GM23338 (cell line): ENCODE measurements at regions not wholly inside any gene's neighbourhood (a gene's known extent, or its start where the extent isn't known, plus 50 kb on each side); places are given as distances from the start of the nearest gene placed in this dataset.
A peak's percentile ranks its signal among the peaks of the same experiment; 100 is the strongest.
"Not testable (repeated sequence)": the region's sequence is repeated elsewhere in the genome, so short reads cannot be mapped to it uniquely, and the experiment has no call there.

ENCODE experiments used
- ATAC-seq: fragments of 200-7000 bp; cut with Tn5 transposase; 3 replicates; pipeline ENCODE4 v1.9.1; 2020
- DNase-seq: peaks from one replicate; pipeline ENCODE4 v3.0.0-alpha.2; 2015; ENCODE audit warnings: low spot score
- H2AFZ ChIP-seq: fragments of 200-600 bp; sonication (generic); 2 replicates; pipeline ENCODE4 v1.8.0; 2016; ENCODE audit warnings: antibody characterized with exemption, mild to moderate bottlenecking, moderate library complexity
- H3F3A ChIP-seq: fragments of 200-600 bp; sonication (generic); replicated peaks from 2 replicates; pipeline ENCODE4 v1.8.0; 2017; ENCODE audit warnings: antibody characterized with exemption, mixed run types, low read depth
- H3K27ac ChIP-seq: fragments of 200-600 bp; sonication (generic); 2 replicates; pipeline ENCODE4 v1.6.1; 2016; ENCODE audit warnings: low read depth
- H3K27me3 ChIP-seq: fragments of 200-600 bp; sonication (generic); 2 replicates; pipeline ENCODE4 v1.8.0; 2016; ENCODE audit warnings: mild to moderate bottlenecking, mixed run types, moderate library complexity; ENCODE audit not compliant: insufficient read depth
- H3K36me3 ChIP-seq: fragments of 200-600 bp; sonication (generic); 2 replicates; pipeline ENCODE4 v1.8.0; 2016; ENCODE audit warnings: mild to moderate bottlenecking; ENCODE audit not compliant: insufficient read depth
- H3K4me1 ChIP-seq: fragments of 200-600 bp; sonication (generic); 2 replicates; pipeline ENCODE4 v1.8.0; 2016; ENCODE audit warnings: mild to moderate bottlenecking, moderate library complexity; ENCODE audit not compliant: insufficient read depth
- H3K4me2 ChIP-seq: fragments of 200-600 bp; sonication (generic); 2 replicates; pipeline ENCODE4 v1.7.1; 2017; ENCODE audit warnings: mixed run types
- H3K4me3 ChIP-seq: fragments of 200-600 bp; sonication (generic); 2 replicates; pipeline ENCODE4 v1.6.1; 2016; ENCODE audit warnings: mixed run types
- H3K79me2 ChIP-seq: fragments of 200-600 bp; sonication (generic); replicated peaks from 2 replicates; pipeline ENCODE4 v1.8.0; 2017; ENCODE audit warnings: mild to moderate bottlenecking; ENCODE audit not compliant: insufficient read depth
- H3K9me2 ChIP-seq: fragments of 200-600 bp; sonication (generic); 2 replicates; pipeline ENCODE4 v1.8.0; 2017; ENCODE audit not compliant: insufficient read depth
- H4K20me1 ChIP-seq: fragments of 200-600 bp; sonication (generic); replicated peaks from 2 replicates; pipeline ENCODE4 v1.8.0; 2017; ENCODE audit warnings: mild to moderate bottlenecking; ENCODE audit not compliant: insufficient read depth
- H3K27ac Mint-ChIP-seq: 2 replicates; pipeline ENCODE4 v1.8.0; 2020; ENCODE audit warnings: inconsistent platforms, mild to moderate bottlenecking, moderate library complexity, mixed read lengths
- H3K27me3 Mint-ChIP-seq: 3 replicates; pipeline ENCODE4 v1.8.0; 2022; ENCODE audit warnings: low read depth, mild to moderate bottlenecking, moderate library complexity, mixed read lengths, inconsistent platforms; ENCODE audit not compliant: insufficient read depth, poor library complexity
- H3K36me3 Mint-ChIP-seq: 3 replicates; pipeline ENCODE4 v1.8.0; 2021; ENCODE audit warnings: low read depth, mild to moderate bottlenecking, inconsistent platforms, moderate library complexity, mixed read lengths
- H3K4me1 Mint-ChIP-seq: 3 replicates; pipeline ENCODE4 v1.8.0; 2020; ENCODE audit warnings: mild to moderate bottlenecking, inconsistent platforms, mixed read lengths
- H3K4me3 Mint-ChIP-seq: 3 replicates; pipeline ENCODE4 v1.8.0; 2021; ENCODE audit warnings: moderate library complexity, mild to moderate bottlenecking, inconsistent platforms, mixed read lengths
- H3K9me3 Mint-ChIP-seq: 3 replicates; pipeline ENCODE4 v1.8.0; 2020; ENCODE audit warnings: moderate library complexity, mild to moderate bottlenecking, inconsistent platforms, mixed read lengths
- CREB1 ChIP-seq: fragments of 250-450 bp; sonication (Bioruptor Pico); IDR thresholded peaks from 2 replicates; pipeline ENCODE4 v1.5.0; 2020; ENCODE audit warnings: low read depth, mild to moderate bottlenecking, moderate library complexity
- CTCF ChIP-seq, 2 experiments: fragments of 200-600 bp in 1 of 2; sonication (generic) in 1 of 2; conservative IDR thresholded peaks; 2 replicates each; pipeline versions ENCODE4 v1.5.1 to v1.6.1; 2016 to 2017; ENCODE audit warnings: antibody characterized with exemption in 2 of 2, low read depth in 2 of 2, mild to moderate bottlenecking in 2 of 2, moderate library complexity in 1 of 2
- EZH2 ChIP-seq: fragments of 200-600 bp; sonication (generic); IDR thresholded peaks from one replicate; pipeline ENCODE4 v1.8.0; 2017; ENCODE audit warnings: antibody characterized with exemption, mild to moderate bottlenecking, low read depth; ENCODE audit not compliant: unreplicated experiment
- EZH2phosphoT487 ChIP-seq: fragments of 200-600 bp; sonication (generic); IDR thresholded peaks from one replicate; pipeline ENCODE4 v1.8.1; 2018; ENCODE audit warnings: antibody characterized with exemption; ENCODE audit not compliant: unreplicated experiment
- JUNB ChIP-seq: IDR thresholded peaks from one replicate; pipeline ENCODE4 v1.6.1; 2016; ENCODE audit warnings: antibody characterized with exemption; ENCODE audit not compliant: unreplicated experiment
- NANOG ChIP-seq: IDR thresholded peaks from 2 replicates; pipeline ENCODE4 v1.6.1; 2016; ENCODE audit warnings: antibody characterized with exemption, borderline replicate concordance
- POLR2AphosphoS5 ChIP-seq: IDR thresholded peaks from 2 replicates; pipeline ENCODE4 v1.6.1; 2016; ENCODE audit warnings: antibody characterized with exemption, low read depth
- STAT1 ChIP-seq: IDR thresholded peaks from one replicate; pipeline ENCODE4 v1.6.1; 2016; ENCODE audit warnings: antibody characterized with exemption; ENCODE audit not compliant: unreplicated experiment
- ZNF114 ChIP-seq: fragments of 250-450 bp; sonication (Bioruptor Pico); IDR thresholded peaks from 2 replicates; pipeline ENCODE4 v1.5.0; 2020; ENCODE audit warnings: mild to moderate bottlenecking, moderate library complexity
- ZNF331 ChIP-seq: fragments of 250-450 bp; sonication (Bioruptor Pico); IDR thresholded peaks from 2 replicates; pipeline ENCODE4 v1.5.0; 2020; ENCODE audit warnings: low read depth, mild to moderate bottlenecking, moderate library complexity
- TF ChIP-seq, protein P1 (sequence below): IDR thresholded peaks from one replicate; pipeline ENCODE4 v1.6.1; 2018; ENCODE audit warnings: antibody characterized with exemption; ENCODE audit not compliant: unreplicated experiment
- TF ChIP-seq, protein P2 (sequence below): fragments of 250-450 bp; sonication (Bioruptor Pico); IDR thresholded peaks from 2 replicates; pipeline ENCODE4 v1.5.0; 2020; ENCODE audit warnings: mild to moderate bottlenecking, moderate library complexity

- H3K27ac ChIP-seq, H3K9me3 Mint-ChIP-seq, H3K27me3 Mint-ChIP-seq, H3K36me3 ChIP-seq, ATAC-seq, H3K27me3 ChIP-seq, H3K9me2 ChIP-seq, H3K4me1 ChIP-seq, DNase-seq, H3F3A ChIP-seq, H3K4me3 Mint-ChIP-seq, H3K27ac Mint-ChIP-seq, H3K79me2 ChIP-seq, H4K20me1 ChIP-seq, H3K4me2 ChIP-seq, H3K4me1 Mint-ChIP-seq, H3K4me3 ChIP-seq, H3K36me3 Mint-ChIP-seq: not testable (repeated sequence)
- peak overlapping the region; percentile 56; the same call in 1 of the 2 replicates for H2AFZ ChIP-seq
Observed at GRCh38 chr2:7441841-7442240, 524.6 kb downstream of the RNF144A start.

GRCh38 chr2:7444626-7445025 lies 527.4 kb downstream of the RNF144A start:
- Histone ChIP-seq H3K4me3 (no peak overlapping the region), H3K36me3 (no peaks in the 10 kb centered on the region), H3K79me2 (no peaks in the 10 kb centered on the region), H3K4me1 (peaks cover 18% of the 10 kb centered on the region), H2AFZ (no peak overlapping the region), H3F3A (no peaks in the 10 kb centered on the region), H3K27me3 (no peaks in the 10 kb centered on the region), H3K4me2 (no peak overlapping the region), H3K27ac (no peak overlapping the region), H4K20me1 (no peaks in the 10 kb centered on the region), H3K9me2 (peaks cover 3% of the 10 kb centered on the region; the same call in 1 of the 2 replicates)
- ATAC-seq: no peak
- peaks cover 14% of the 10 kb centered on the region for H3K4me1 Mint-ChIP-seq
- no peak for DNase-seq
- peaks cover 5% of the 10 kb centered on the region for H3K27me3 Mint-ChIP-seq
- no peaks in the 10 kb centered on the region for H3K36me3 Mint-ChIP-seq
- H3K9me3 Mint-ChIP-seq: no peaks in the 10 kb centered on the region; the same call in 2 of the 3 replicates
- H3K4me3 Mint-ChIP-seq: no peak overlapping the region
- no peak overlapping the region for H3K27ac Mint-ChIP-seq
- TF ChIP-seq, protein P1, sequence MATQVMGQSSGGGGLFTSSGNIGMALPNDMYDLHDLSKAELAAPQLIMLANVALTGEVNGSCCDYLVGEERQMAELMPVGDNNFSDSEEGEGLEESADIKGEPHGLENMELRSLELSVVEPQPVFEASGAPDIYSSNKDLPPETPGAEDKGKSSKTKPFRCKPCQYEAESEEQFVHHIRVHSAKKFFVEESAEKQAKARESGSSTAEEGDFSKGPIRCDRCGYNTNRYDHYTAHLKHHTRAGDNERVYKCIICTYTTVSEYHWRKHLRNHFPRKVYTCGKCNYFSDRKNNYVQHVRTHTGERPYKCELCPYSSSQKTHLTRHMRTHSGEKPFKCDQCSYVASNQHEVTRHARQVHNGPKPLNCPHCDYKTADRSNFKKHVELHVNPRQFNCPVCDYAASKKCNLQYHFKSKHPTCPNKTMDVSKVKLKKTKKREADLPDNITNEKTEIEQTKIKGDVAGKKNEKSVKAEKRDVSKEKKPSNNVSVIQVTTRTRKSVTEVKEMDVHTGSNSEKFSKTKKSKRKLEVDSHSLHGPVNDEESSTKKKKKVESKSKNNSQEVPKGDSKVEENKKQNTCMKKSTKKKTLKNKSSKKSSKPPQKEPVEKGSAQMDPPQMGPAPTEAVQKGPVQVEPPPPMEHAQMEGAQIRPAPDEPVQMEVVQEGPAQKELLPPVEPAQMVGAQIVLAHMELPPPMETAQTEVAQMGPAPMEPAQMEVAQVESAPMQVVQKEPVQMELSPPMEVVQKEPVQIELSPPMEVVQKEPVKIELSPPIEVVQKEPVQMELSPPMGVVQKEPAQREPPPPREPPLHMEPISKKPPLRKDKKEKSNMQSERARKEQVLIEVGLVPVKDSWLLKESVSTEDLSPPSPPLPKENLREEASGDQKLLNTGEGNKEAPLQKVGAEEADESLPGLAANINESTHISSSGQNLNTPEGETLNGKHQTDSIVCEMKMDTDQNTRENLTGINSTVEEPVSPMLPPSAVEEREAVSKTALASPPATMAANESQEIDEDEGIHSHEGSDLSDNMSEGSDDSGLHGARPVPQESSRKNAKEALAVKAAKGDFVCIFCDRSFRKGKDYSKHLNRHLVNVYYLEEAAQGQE: no peak
- TF ChIP-seq POLR2AphosphoS5: no peak
- no peak for TF ChIP-seq ZNF114
- TF ChIP-seq EZH2phosphoT487: no peak
- TF ChIP-seq CTCF (conservative IDR thresholded peaks at IDR 0.05; ENCODE audit: low read depth in 2 of 2): no peak
- no peak for TF ChIP-seq ZNF331 (CRISPR knock-in tag)
- TF ChIP-seq, protein P2, sequence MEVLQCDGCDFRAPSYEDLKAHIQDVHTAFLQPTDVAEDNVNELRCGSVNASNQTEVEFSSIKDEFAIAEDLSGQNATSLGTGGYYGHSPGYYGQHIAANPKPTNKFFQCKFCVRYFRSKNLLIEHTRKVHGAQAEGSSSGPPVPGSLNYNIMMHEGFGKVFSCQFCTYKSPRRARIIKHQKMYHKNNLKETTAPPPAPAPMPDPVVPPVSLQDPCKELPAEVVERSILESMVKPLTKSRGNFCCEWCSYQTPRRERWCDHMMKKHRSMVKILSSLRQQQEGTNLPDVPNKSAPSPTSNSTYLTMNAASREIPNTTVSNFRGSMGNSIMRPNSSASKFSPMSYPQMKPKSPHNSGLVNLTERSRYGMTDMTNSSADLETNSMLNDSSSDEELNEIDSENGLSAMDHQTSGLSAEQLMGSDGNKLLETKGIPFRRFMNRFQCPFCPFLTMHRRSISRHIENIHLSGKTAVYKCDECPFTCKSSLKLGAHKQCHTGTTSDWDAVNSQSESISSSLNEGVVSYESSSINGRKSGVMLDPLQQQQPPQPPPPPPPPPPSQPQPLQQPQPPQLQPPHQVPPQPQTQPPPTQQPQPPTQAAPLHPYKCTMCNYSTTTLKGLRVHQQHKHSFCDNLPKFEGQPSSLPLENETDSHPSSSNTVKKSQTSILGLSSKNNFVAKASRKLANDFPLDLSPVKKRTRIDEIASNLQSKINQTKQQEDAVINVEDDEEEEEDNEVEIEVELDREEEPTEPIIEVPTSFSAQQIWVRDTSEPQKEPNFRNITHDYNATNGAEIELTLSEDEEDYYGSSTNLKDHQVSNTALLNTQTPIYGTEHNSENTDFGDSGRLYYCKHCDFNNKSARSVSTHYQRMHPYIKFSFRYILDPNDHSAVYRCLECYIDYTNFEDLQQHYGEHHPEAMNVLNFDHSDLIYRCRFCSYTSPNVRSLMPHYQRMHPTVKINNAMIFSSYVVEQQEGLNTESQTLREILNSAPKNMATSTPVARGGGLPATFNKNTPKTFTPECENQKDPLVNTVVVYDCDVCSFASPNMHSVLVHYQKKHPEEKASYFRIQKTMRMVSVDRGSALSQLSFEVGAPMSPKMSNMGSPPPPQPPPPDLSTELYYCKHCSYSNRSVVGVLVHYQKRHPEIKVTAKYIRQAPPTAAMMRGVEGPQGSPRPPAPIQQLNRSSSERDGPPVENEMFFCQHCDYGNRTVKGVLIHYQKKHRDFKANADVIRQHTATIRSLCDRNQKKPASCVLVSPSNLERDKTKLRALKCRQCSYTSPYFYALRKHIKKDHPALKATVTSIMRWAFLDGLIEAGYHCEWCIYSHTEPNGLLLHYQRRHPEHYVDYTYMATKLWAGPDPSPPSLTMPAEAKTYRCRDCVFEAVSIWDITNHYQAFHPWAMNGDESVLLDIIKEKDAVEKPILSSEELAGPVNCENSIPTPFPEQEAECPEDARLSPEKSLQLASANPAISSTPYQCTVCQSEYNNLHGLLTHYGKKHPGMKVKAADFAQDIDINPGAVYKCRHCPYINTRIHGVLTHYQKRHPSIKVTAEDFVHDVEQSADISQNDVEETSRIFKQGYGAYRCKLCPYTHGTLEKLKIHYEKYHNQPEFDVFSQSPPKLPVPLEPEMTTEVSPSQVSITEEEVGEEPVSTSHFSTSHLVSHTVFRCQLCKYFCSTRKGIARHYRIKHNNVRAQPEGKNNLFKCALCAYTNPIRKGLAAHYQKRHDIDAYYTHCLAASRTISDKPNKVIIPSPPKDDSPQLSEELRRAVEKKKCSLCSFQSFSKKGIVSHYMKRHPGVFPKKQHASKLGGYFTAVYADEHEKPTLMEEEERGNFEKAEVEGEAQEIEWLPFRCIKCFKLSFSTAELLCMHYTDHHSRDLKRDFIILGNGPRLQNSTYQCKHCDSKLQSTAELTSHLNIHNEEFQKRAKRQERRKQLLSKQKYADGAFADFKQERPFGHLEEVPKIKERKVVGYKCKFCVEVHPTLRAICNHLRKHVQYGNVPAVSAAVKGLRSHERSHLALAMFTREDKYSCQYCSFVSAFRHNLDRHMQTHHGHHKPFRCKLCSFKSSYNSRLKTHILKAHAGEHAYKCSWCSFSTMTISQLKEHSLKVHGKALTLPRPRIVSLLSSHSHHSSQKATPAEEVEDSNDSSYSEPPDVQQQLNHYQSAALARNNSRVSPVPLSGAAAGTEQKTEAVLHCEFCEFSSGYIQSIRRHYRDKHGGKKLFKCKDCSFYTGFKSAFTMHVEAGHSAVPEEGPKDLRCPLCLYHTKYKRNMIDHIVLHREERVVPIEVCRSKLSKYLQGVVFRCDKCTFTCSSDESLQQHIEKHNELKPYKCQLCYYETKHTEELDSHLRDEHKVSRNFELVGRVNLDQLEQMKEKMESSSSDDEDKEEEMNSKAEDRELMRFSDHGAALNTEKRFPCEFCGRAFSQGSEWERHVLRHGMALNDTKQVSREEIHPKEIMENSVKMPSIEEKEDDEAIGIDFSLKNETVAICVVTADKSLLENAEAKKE (CRISPR knock-in tag): no peak
- no peak for TF ChIP-seq EZH2
- no peak for TF ChIP-seq CREB1 (CRISPR knock-in tag)
- TF ChIP-seq NANOG: no peak
- TF ChIP-seq JUNB: no peak
- no peak for TF ChIP-seq STAT1
